HUES64 (cell line): ENCODE measurements at regions not wholly inside any gene's neighbourhood (a gene's known extent, or its start where the extent isn't known, plus 50 kb on each side); places are given as distances from the start of the nearest gene placed in this dataset.
"Not testable (repeated sequence)": the region's sequence is repeated elsewhere in the genome, so short reads cannot be mapped to it uniquely, and the experiment has no call there.

Source experiments
- H3K27ac ChIP-seq: 2 replicates; pipeline ENCODE4 v1.7.0; 2013; ENCODE audit warnings: low read depth, low read length, inconsistent platforms
- H3K27me3 ChIP-seq: 2 replicates; pipeline ENCODE4 v1.6.1; 2013; ENCODE audit warnings: mild to moderate bottlenecking, low read length; ENCODE audit not compliant: insufficient read depth
- H3K36me3 ChIP-seq: 2 replicates; pipeline ENCODE4 v1.6.1; 2013; ENCODE audit warnings: mild to moderate bottlenecking, low read length; ENCODE audit not compliant: insufficient read depth
- H3K4me1 ChIP-seq: 2 replicates; pipeline ENCODE4 v1.6.1; 2013; ENCODE audit warnings: mild to moderate bottlenecking, low read length, moderate library complexity; ENCODE audit not compliant: insufficient read depth
- H3K4me3 ChIP-seq: 2 replicates; pipeline ENCODE4 v1.5.1; 2013; ENCODE audit warnings: mild to moderate bottlenecking, low read length, moderate library complexity
- H3K9ac ChIP-seq: 2 replicates; pipeline ENCODE4 v1.6.1; 2013; ENCODE audit warnings: mild to moderate bottlenecking, low read depth, low read length
- H3K9me3 ChIP-seq: 2 replicates; pipeline ENCODE4 v1.6.1; 2013; ENCODE audit warnings: low read depth, low read length; ENCODE audit not compliant: insufficient read depth
- WGBS: fragments of 150-250, 120-280 bp; methylation state at CpG from one replicate; pipeline ENCODE4 v1.1.7; 2013; ENCODE audit warnings: missing lambda C conversion rate; 5-methylcytosine and 5-hydroxymethylcytosine counted together

- H3K4me3 ChIP-seq, H3K27ac ChIP-seq, H3K9me3 ChIP-seq, H3K36me3 ChIP-seq, H3K27me3 ChIP-seq, H3K9ac ChIP-seq, H3K4me1 ChIP-seq: not testable (repeated sequence)
- WGBS: 93% methylated on average over 17 of the region's 19 CpGs
Observed at GRCh38 chr3:195647912-195648702, 64.4 kb upstream of the APOD start.

DNA sequence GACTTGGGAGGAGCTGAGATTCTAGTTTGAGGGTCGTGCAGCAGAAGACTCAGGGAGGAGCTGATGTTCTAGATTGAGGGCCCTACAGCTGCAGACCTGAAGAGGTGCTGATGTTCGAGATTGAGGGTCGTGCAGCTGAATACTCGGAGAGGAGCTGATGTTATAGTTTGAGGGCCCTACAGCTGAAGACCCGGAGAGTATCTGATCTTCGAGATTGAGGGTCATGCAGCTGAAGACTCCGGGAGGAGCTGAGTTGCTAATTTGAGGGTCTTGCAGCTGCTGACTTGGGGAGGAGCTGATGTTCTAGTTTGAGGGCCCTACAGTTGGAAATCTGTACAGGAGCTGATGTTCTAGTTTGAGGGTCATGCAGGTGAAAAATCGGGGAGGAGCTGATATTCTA, 62.1 kb upstream of the APOD start:
- WGBS: 85% methylated on average over 8 of the region's 8 CpGs
- not testable (repeated sequence) for H3K27me3 ChIP-seq, H3K36me3 ChIP-seq, H3K4me1 ChIP-seq, H3K9me3 ChIP-seq, H3K9ac ChIP-seq, H3K27ac ChIP-seq, H3K4me3 ChIP-seq

- 86% methylated on average over 8 of the region's 11 CpGs for WGBS
- not testable (repeated sequence) for H3K27ac ChIP-seq, H3K9ac ChIP-seq, H3K36me3 ChIP-seq, H3K27me3 ChIP-seq, H3K9me3 ChIP-seq, H3K4me3 ChIP-seq, H3K4me1 ChIP-seq
Observed at GRCh38 chr3:195643245-195643644, 59.5 kb upstream of the APOD start.

DNA sequence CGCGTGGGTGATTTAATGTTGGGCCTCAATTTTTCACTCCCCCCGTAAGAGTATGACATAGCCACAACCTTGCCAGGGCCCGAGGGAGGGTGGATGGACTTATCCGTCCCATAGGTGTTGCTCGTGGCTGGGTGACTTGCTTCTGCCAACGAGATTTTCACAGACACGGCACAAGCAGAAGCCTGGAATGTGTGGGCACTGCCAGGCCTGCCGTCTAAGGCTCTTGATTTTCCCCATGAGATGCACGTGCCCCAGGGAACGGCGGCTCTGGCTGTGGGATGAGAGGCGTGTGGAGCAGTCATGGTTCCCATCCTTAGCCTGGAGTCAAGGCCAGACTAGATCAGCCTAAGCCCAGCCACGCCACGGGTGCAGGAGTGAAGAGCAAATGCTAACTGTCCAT, 58.6 kb upstream of the APOD start:
- H3K4me1 ChIP-seq: not testable (repeated sequence)
- WGBS: 87% methylated on average over 13 of the region's 15 CpGs

GRCh38 chr3:195638456-195638855, 54.7 kb upstream of the APOD start:
- H3K36me3 ChIP-seq, H3K9me3 ChIP-seq, H3K4me3 ChIP-seq, H3K4me1 ChIP-seq, H3K27me3 ChIP-seq, H3K27ac ChIP-seq, H3K9ac ChIP-seq: not testable (repeated sequence)
- WGBS: 93% methylated on average over 9 of the region's 10 CpGs

More for the DNA sequence above, 58.6 kb upstream of the APOD start:
- H3K27ac ChIP-seq, H3K36me3 ChIP-seq, H3K9me3 ChIP-seq, H3K9ac ChIP-seq, H3K4me3 ChIP-seq, H3K27me3 ChIP-seq: not testable (repeated sequence)

DNA sequence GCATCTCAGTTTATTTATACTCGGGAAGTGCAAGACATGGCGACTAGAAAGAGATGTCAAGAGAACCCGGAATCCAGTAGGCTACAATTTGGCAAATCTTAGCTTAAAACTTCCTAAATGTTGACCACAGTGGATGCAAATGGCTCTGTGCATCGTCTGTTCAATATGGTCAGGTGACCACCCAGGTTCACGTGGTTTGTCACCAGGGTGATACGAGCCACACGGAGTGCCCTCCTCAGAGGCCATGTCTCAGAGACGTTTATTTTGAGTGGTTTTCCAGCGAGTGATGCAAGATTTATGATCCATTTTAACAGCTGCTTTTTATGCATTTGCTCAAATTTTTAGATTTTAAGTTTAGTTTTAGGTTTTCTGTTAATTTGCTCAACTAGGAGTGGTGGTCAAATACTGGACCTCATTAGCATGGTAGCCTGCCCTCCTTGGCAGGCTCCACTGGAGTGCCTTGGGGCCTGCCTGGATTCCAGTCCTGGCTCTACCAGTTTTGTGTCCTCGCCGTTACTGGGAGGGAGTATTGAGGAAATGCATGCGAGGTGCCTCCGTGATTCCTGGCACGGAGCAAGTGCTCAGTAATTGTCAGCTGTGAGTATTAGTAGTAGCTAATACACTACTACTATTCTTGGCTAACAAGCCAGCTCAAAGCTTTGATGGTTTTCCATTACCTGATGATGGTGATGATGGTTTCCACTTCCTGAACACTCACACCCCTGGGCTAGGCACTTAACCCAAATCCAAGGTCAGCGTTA, 53.9 kb upstream of the APOD start:
- H3K4me1 ChIP-seq, H3K9me3 ChIP-seq, H3K4me3 ChIP-seq, H3K9ac ChIP-seq, H3K36me3 ChIP-seq, H3K27me3 ChIP-seq, H3K27ac ChIP-seq: not testable (repeated sequence)
- 93% methylated on average over 6 of the region's 15 CpGs for whole genome bisulfite sequencing

DNA sequence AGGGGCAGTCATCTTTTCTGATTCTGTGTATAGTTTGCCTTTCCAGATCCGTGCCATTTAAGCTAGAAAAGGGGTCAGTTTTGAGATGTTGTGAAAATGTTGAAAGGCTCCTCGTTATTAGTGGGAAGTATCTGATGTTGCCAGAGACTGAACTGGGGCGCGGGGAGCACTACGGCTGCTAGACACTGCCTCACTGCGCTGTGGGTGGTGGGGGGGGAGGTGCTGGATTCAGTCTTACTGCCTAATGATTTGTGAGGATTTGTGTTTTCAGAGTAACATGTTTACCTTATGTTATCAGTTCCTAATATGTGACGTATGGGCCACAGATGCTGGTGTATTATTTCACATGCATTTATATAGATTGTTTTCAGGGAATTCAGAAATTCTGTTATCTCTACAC, 53.3 kb upstream of the APOD start:
- H3K27ac ChIP-seq, H3K4me3 ChIP-seq, H3K9ac ChIP-seq, H3K36me3 ChIP-seq, H3K9me3 ChIP-seq, H3K27me3 ChIP-seq, H3K4me1 ChIP-seq: not testable (repeated sequence)
- 95% methylated on average over 4 of the region's 7 CpGs for whole genome bisulfite sequencing

GRCh38 chr3:195635898-195636685, 52.4 kb upstream of the APOD start:
- not testable (repeated sequence) for H3K9me3 ChIP-seq, H3K4me1 ChIP-seq, H3K27ac ChIP-seq, H3K36me3 ChIP-seq, H3K9ac ChIP-seq, H3K27me3 ChIP-seq
- 66% methylated on average over 18 of the region's 21 CpGs for WGBS
- H3K4me3 ChIP-seq: peak overlapping the region; percentile 55

GRCh38 chr3:195635262-195635873, 51.6 kb upstream of the APOD start:
- not testable (repeated sequence) for H3K27me3 ChIP-seq, H3K36me3 ChIP-seq, H3K9me3 ChIP-seq, H3K4me1 ChIP-seq, H3K27ac ChIP-seq, H3K9ac ChIP-seq
- 2% methylated on average over 10 of the region's 64 CpGs for WGBS
- peak overlapping the region; percentile 55; the same call in 1 of the 2 replicates for H3K4me3 ChIP-seq

GRCh38 chr3:195634426-195635261, 50.9 kb upstream of the APOD start:
- H3K27ac ChIP-seq, H3K4me1 ChIP-seq, H3K27me3 ChIP-seq, H3K36me3 ChIP-seq, H3K9me3 ChIP-seq: not testable (repeated sequence)
- 0 out of 2 replicates have a peak overlapping the region, but pooled peaks have one; percentile 57 for H3K9ac ChIP-seq
- peak overlapping the region; percentile 61 for H3K4me3 ChIP-seq
- WGBS: 0% methylated on average over 10 of the region's 70 CpGs
